ENCODE measurements at regions not wholly inside any gene's neighbourhood (a gene's known extent, or its start where the extent isn't known, plus 50 kb on each side); places are given as distances from the start of the nearest gene placed in this dataset.
A peak's percentile ranks its signal among the peaks of the same experiment; 100 is the strongest.

DNA sequence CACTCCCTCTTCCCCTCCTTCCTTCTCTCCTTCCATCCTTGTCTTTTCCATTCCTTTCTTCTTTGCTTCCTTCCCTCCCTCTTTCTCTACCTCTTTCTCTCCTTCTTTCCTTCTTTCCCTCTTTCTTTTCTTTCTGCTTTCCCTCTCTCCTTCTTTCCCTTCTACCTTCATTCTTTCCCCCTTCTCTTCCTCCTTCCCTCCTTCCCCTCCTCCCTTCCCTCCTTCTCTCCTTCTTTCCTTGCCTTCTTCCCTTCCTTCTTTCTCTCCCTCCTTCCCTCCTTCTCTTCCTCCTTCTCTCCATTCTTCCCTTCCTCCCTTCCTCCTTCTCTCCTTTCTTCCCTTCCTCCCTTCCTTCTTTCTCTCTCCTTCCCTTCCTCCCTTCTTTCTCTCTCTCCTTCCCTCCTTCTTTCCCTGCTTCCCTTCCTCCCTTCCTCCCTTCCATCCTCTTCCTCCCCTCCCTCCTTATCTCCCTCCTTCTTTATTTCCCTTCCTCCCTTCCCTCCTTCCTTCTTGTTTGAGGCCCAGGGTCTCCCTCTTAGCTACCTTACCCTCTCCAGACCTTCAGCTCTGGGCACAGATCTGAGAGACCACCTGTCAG lies 77.0 kb downstream of the BUD13 start:
- H3K27me3 ChIP-seq (ENCODE audit: insufficient read depth, low read length) = no peaks in the 10 kb centered on the region
- no peak overlapping the region for H3K23ac ChIP-seq (ENCODE audit: low read length)
- no peak overlapping the region for H3K4me3 ChIP-seq (ENCODE audit: low read depth, low read length)
- no peak overlapping the region for H3K27ac ChIP-seq (ENCODE audit: low read depth, low read length)
- H2AK5ac ChIP-seq (ENCODE audit: low read length) = no peak overlapping the region
- no peak overlapping the region for H4K8ac ChIP-seq (ENCODE audit: low read depth, low read length)
- no peak overlapping the region for H3K14ac ChIP-seq (ENCODE audit: low read length)
- H3K4ac ChIP-seq (ENCODE audit: low read depth, low read length) = no peak overlapping the region
- no peak overlapping the region for H3K18ac ChIP-seq (ENCODE audit: low read length)
- H3K4me1 ChIP-seq (ENCODE audit: control insufficient read depth in 1 of 2, insufficient read depth in 2 of 2, low read length in 2 of 2) = peaks cover 5 to 8% of the 10 kb centered on the region in 2 experiments
- no peak overlapping the region for H3K4me2 ChIP-seq (ENCODE audit: low read length)
- no peak overlapping the region for H2BK5ac ChIP-seq (ENCODE audit: low read depth, low read length, poor library complexity)
- H4K91ac ChIP-seq (ENCODE audit: low read depth, low read length) = no peak overlapping the region
- DNase-seq = no peak
- H2BK120ac ChIP-seq (ENCODE audit: insufficient read depth, low read length, poor library complexity) = no peak overlapping the region
- H3K9me3 ChIP-seq (ENCODE audit: insufficient read depth, low read depth, low read length) = no peaks in the 10 kb centered on the region
- H3K79me1 ChIP-seq (ENCODE audit: low read length) = no peaks in the 10 kb centered on the region
- H3K9ac ChIP-seq (ENCODE audit: low read length) = no peak overlapping the region
- no peaks in the 10 kb centered on the region for H3K36me3 ChIP-seq (ENCODE audit: control insufficient read depth in 1 of 2, insufficient read depth in 2 of 2, low read length in 2 of 2)
- H2AFZ ChIP-seq (ENCODE audit: insufficient read depth, low read length, poor library complexity) = no peak overlapping the region
- H4K12ac ChIP-seq (ENCODE audit: low read depth, low read length) = no peak overlapping the region
- H3K79me2 ChIP-seq (ENCODE audit: control insufficient read depth, insufficient read depth, low read length, poor library complexity) = no peaks in the 10 kb centered on the region
- no peak overlapping the region for H2BK12ac ChIP-seq (ENCODE audit: low read length)

DNA sequence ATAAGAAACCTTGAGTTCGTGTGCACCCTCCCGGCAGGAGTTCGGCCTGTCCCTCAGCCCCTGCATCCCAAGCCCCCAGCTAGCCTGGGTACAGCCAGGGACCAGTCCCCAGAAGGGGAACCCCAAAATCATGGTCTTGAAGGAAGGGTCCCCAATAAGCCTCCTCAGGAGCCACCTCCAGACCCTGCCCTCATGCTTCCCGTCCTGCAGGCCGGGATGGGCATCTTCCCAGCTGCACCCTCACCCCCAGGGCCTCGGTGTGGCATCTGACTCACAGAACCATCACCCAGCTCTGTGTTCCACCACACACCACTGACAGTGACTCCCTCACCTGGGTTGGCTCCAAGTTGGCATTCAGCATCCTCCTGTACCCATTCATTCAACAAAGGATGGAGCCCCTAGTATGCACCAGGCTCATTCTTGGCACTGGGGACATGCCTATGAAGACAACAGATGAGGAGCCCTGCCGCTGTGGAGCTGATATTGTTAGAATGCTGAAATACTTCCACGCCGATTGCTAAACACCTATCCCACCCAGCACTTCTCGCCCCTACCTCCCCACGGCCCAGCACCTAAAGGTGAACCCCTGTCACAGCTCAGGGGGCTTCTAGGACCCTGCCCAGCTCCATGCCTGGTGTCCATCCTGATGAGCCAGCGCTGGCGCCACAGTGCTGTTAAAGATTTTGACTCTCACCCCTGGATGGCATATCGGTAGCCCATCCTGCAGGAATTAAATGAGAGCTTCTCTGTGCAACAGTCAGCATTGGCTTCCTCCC lies 77.8 kb downstream of the BUD13 start:
- Histone ChIP-seq H3K79me2 (ENCODE audit: control insufficient read depth, insufficient read depth, low read length, poor library complexity) (no peaks in the 10 kb centered on the region), H2AFZ (ENCODE audit: insufficient read depth, low read length, poor library complexity) (no peak overlapping the region), H2AK5ac (ENCODE audit: low read length) (no peak overlapping the region), H3K4ac (ENCODE audit: low read depth, low read length) (no peak overlapping the region), H3K4me1 (ENCODE audit: control insufficient read depth in 1 of 2, insufficient read depth in 2 of 2, low read length in 2 of 2) (peaks cover 5 to 8% of the 10 kb centered on the region in 2 experiments), H2BK12ac (ENCODE audit: low read length) (no peak overlapping the region), H3K4me2 (ENCODE audit: low read length) (no peak overlapping the region), H3K18ac (ENCODE audit: low read length) (no peak overlapping the region), H3K27me3 (ENCODE audit: insufficient read depth, low read length) (no peaks in the 10 kb centered on the region), H4K91ac (ENCODE audit: low read depth, low read length) (no peak overlapping the region), H3K9ac (ENCODE audit: low read length) (no peak overlapping the region), H2BK5ac (ENCODE audit: low read depth, low read length, poor library complexity) (no peak overlapping the region), H3K4me3 (ENCODE audit: low read depth, low read length) (no peak overlapping the region), H3K27ac (ENCODE audit: low read depth, low read length) (no peak overlapping the region), H4K8ac (ENCODE audit: low read depth, low read length) (no peak overlapping the region), H3K79me1 (ENCODE audit: low read length) (no peaks in the 10 kb centered on the region), H3K23ac (ENCODE audit: low read length) (no peak overlapping the region), H4K12ac (ENCODE audit: low read depth, low read length) (no peak overlapping the region), H3K36me3 (ENCODE audit: control insufficient read depth in 1 of 2, insufficient read depth in 2 of 2, low read length in 2 of 2) (no peaks in the 10 kb centered on the region), H3K9me3 (ENCODE audit: insufficient read depth, low read depth, low read length) (no peaks in the 10 kb centered on the region), H3K14ac (ENCODE audit: low read length) (no peak overlapping the region), H2BK120ac (ENCODE audit: insufficient read depth, low read length, poor library complexity) (no peak overlapping the region)
- no CpG with 5 or more reads among the region's 14 CpGs for WGBS (ENCODE audit: extremely low coverage, insufficient coverage, insufficient read length)
- DNase-seq = no peak

- no peak overlapping the region for H4K8ac ChIP-seq (ENCODE audit: low read depth, low read length)
- no peak overlapping the region for H3K14ac ChIP-seq (ENCODE audit: low read length)
- no peak overlapping the region for H3K18ac ChIP-seq (ENCODE audit: low read length)
- no peak overlapping the region for H4K12ac ChIP-seq (ENCODE audit: low read depth, low read length)
- no peak overlapping the region for H2AK5ac ChIP-seq (ENCODE audit: low read length)
- no CpG with 5 or more reads among the region's 3 CpGs for WGBS (ENCODE audit: extremely low coverage, insufficient coverage, insufficient read length)
- no peak overlapping the region for H3K4ac ChIP-seq (ENCODE audit: low read depth, low read length)
- no peaks in the 10 kb centered on the region for H3K79me2 ChIP-seq (ENCODE audit: control insufficient read depth, insufficient read depth, low read length, poor library complexity)
- no peak for DNase-seq
- H2BK12ac ChIP-seq (ENCODE audit: low read length) = no peak overlapping the region
- H3K4me2 ChIP-seq (ENCODE audit: low read length) = no peak overlapping the region
- no peaks in the 10 kb centered on the region for H3K79me1 ChIP-seq (ENCODE audit: low read length)
- no peaks in the 10 kb centered on the region for H3K27me3 ChIP-seq (ENCODE audit: insufficient read depth, low read length)
- H2AFZ ChIP-seq (ENCODE audit: insufficient read depth, low read length, poor library complexity) = no peak overlapping the region
- H3K27ac ChIP-seq (ENCODE audit: low read depth, low read length) = no peak overlapping the region
- H2BK120ac ChIP-seq (ENCODE audit: insufficient read depth, low read length, poor library complexity) = no peak overlapping the region
- H3K9me3 ChIP-seq (ENCODE audit: insufficient read depth, low read depth, low read length) = no peaks in the 10 kb centered on the region
- peaks cover 5 to 8% of the 10 kb centered on the region in 2 experiments for H3K4me1 ChIP-seq (ENCODE audit: control insufficient read depth in 1 of 2, insufficient read depth in 2 of 2, low read length in 2 of 2)
- no peaks in the 10 kb centered on the region for H3K36me3 ChIP-seq (ENCODE audit: control insufficient read depth in 1 of 2, insufficient read depth in 2 of 2, low read length in 2 of 2)
- no peak overlapping the region for H4K91ac ChIP-seq (ENCODE audit: low read depth, low read length)
- H2BK5ac ChIP-seq (ENCODE audit: low read depth, low read length, poor library complexity) = no peak overlapping the region
- no peak overlapping the region for H3K23ac ChIP-seq (ENCODE audit: low read length)
- H3K4me3 ChIP-seq (ENCODE audit: low read depth, low read length) = no peak overlapping the region
- no peak overlapping the region for H3K9ac ChIP-seq (ENCODE audit: low read length)
These were observed 78.5 kb downstream of the BUD13 start for GRCh38 chr11:116694349-116694725.

DNA sequence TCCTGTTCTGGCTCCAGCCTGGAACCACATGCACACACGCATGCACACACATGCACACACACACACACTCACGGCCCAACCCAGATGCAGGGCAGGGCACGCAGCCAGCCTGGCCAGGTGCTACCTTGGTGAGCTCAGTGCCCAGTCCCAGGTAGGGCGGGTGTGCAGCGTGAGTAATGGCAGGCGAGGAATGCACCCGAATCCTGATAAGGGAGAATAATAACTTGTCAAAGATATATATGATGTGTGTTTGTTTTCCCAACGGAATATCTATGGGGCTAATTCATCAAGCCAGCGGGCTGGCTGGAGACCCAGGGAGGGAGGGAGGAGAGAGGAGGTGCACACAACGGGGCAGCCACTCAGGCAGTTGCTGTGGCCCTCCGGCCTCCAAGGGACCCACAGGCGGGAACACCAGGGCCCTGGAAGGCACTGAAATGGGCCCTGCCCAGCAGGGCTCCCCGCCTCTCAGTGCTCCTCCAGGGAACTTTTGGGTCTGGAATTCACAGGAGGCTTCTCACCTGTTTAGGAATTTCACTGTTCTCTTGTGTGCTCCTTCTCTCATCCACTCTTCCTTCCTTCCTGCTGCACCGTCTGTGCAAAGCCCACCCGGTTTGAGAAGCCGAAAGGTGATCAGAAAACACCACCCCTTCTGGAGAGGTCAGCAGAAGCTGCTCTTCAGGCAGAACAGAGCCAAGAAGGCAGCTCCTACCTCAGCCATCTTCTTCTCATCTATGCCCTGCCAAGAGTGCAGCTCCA lies 79.0 kb downstream of the BUD13 start:
- H3K9ac ChIP-seq (ENCODE audit: low read length) = no peak overlapping the region
- no peak overlapping the region for H3K14ac ChIP-seq (ENCODE audit: low read length)
- H3K27ac ChIP-seq (ENCODE audit: low read depth, low read length) = no peak overlapping the region
- H3K4me3 ChIP-seq (ENCODE audit: low read depth, low read length) = peak overlapping the region; percentile 11
- H3K4me2 ChIP-seq (ENCODE audit: low read length) = no peak overlapping the region
- H2AFZ ChIP-seq (ENCODE audit: insufficient read depth, low read length, poor library complexity) = no peak overlapping the region
- no peak overlapping the region for H4K12ac ChIP-seq (ENCODE audit: low read depth, low read length)
- no peaks in the 10 kb centered on the region for H3K9me3 ChIP-seq (ENCODE audit: insufficient read depth, low read depth, low read length)
- no peak overlapping the region for H4K91ac ChIP-seq (ENCODE audit: low read depth, low read length)
- no peaks in the 10 kb centered on the region for H3K79me1 ChIP-seq (ENCODE audit: low read length)
- no peak overlapping the region for H2BK120ac ChIP-seq (ENCODE audit: insufficient read depth, low read length, poor library complexity)
- H3K27me3 ChIP-seq (ENCODE audit: insufficient read depth, low read length) = no peaks in the 10 kb centered on the region
- peak; percentile 74 to 79 for DNase-seq
- no CpG with 5 or more reads among the region's 16 CpGs for WGBS (ENCODE audit: extremely low coverage, insufficient coverage, insufficient read length)
- no peak overlapping the region for H2BK5ac ChIP-seq (ENCODE audit: low read depth, low read length, poor library complexity)
- no peak overlapping the region for H4K8ac ChIP-seq (ENCODE audit: low read depth, low read length)
- H3K4ac ChIP-seq (ENCODE audit: low read depth, low read length) = no peak overlapping the region
- no peak overlapping the region for H2AK5ac ChIP-seq (ENCODE audit: low read length)
- no peaks in the 10 kb centered on the region for H3K79me2 ChIP-seq (ENCODE audit: control insufficient read depth, insufficient read depth, low read length, poor library complexity)
- no peaks in the 10 kb centered on the region for H3K36me3 ChIP-seq (ENCODE audit: control insufficient read depth in 1 of 2, insufficient read depth in 2 of 2, low read length in 2 of 2)
- no peak overlapping the region for H3K18ac ChIP-seq (ENCODE audit: low read length)
- H2BK12ac ChIP-seq (ENCODE audit: low read length) = no peak overlapping the region
- no peak overlapping the region for H3K23ac ChIP-seq (ENCODE audit: low read length)
- H3K4me1 ChIP-seq (ENCODE audit: control insufficient read depth in 1 of 2, insufficient read depth in 2 of 2, low read length in 2 of 2) = peaks cover 5 to 8% of the 10 kb centered on the region in 2 experiments

Measured in trophoblast cell (in vitro differentiated cells and primary cell).